ENCODE measurements at regions not wholly inside any gene's neighbourhood (a gene's known extent, or its start where the extent isn't known, plus 50 kb on each side); places are given as distances from the start of the nearest gene placed in this dataset.

GRCh38 chr11:19450282-19450681 lies 209.5 kb upstream of the E2F8 start:
- TF ChIP-seq EZH2 (IDR thresholded peaks at IDR 0.05; ENCODE audit: insufficient read depth, low read length): no peak
- TF ChIP-seq CTCF (IDR thresholded peaks at IDR 0.05; ENCODE audit: insufficient read depth, low read depth, low read length): no peak
